Endothelial cell of umbilical vein (primary cell): ENCODE measurements at regions not wholly inside any gene's neighbourhood (a gene's known extent, or its start where the extent isn't known, plus 50 kb on each side); places are given as distances from the start of the nearest gene placed in this dataset.

Source experiments
- BruUV-seq: library from RNA; stranded (reverse); fragments of 400-500 nt; replicated peaks from 2 replicates; lab custom pipeline; 2021; lab: Mats Ljungman, UMichigan
- CTCF ChIA-PET: fragments of 300-600, 350-600 bp; sonication (Branson Sonifier 250); formaldehyde crosslinking; loops from one replicate; lab custom pipeline; 2021; ENCODE audit warnings: antibody characterized with exemption, inconsistent platforms; lab: Charles Lee
- POLR2A ChIA-PET: fragments of 300-600, 350-600 bp; sonication (Branson Sonifier 250); formaldehyde crosslinking; loops from one replicate; lab custom pipeline; 2021; ENCODE audit warnings: antibody characterized with exemption, inconsistent platforms; lab: Charles Lee
- DNase-seq: peaks from one replicate; pipeline ENCODE4 v3.0.0-alpha.2; 2011; ENCODE audit warnings: low read depth, low spot score
- FAIRE-seq: peaks from 2 replicates; lab custom pipeline; 2011; peaks lifted over from hg19 to GRCh38; lab: Jason Lieb, UNC
- H2AFZ ChIP-seq: 2 replicates; pipeline ENCODE4 v1.6.0; 2012; ENCODE audit warnings: low read depth, low read length, control low read depth, inconsistent platforms
- H3K27ac ChIP-seq: 2 replicates; pipeline ENCODE4 v1.5.1; 2011; ENCODE audit warnings: low read depth, mild to moderate bottlenecking, control low read depth, low read length, moderate library complexity; ENCODE audit not compliant: insufficient read depth
- H3K27me3 ChIP-seq, 2 experiments: 2 replicates each; pipeline versions ENCODE4 v1.6.0 to v1.6.1; 2011; ENCODE audit warnings: low read length in 2 of 2, mixed read lengths in 1 of 2; ENCODE audit not compliant: control insufficient read depth in 2 of 2, insufficient read depth in 2 of 2
- H3K36me3 ChIP-seq, 2 experiments: 2 replicates in 1 of 2; 3 replicates in 1 of 2; pipeline ENCODE4 v1.5.1; 2011; ENCODE audit warnings: low read length in 2 of 2, mild to moderate bottlenecking in 1 of 2, moderate library complexity in 1 of 2; ENCODE audit not compliant: control insufficient read depth in 2 of 2, insufficient read depth in 2 of 2; ENCODE audit errors: extremely low read depth in 1 of 2
- H3K4me1 ChIP-seq: 3 replicates; pipeline ENCODE4 v1.5.1; 2011; ENCODE audit warnings: mild to moderate bottlenecking, low read length; ENCODE audit not compliant: control insufficient read depth, insufficient read depth; ENCODE audit errors: extremely low read depth
- H3K4me2 ChIP-seq: 2 replicates; pipeline ENCODE4 v1.6.1; 2011; ENCODE audit warnings: low read length, control low read depth, mixed read lengths; ENCODE audit not compliant: insufficient read depth
- H3K4me3 ChIP-seq, 3 experiments: fragments of 200-600 bp in 1 of 3; sonication (generic), shearing (Covaris generic) in 1 of 3; replicated peaks in 1 of 3; 2 replicates each; pipeline ENCODE4 v1.5.1; 2011 to 2016; ENCODE audit warnings: control low read depth in 3 of 3, low read length in 3 of 3, mild to moderate bottlenecking in 2 of 3, inconsistent platforms in 1 of 3, low read depth in 1 of 3, moderate library complexity in 1 of 3; ENCODE audit not compliant: insufficient read depth in 1 of 3
- H3K79me2 ChIP-seq: 2 replicates; pipeline ENCODE4 v1.6.0; 2012; ENCODE audit warnings: low read length, inconsistent platforms; ENCODE audit not compliant: control insufficient read depth, insufficient read depth
- H3K9ac ChIP-seq: replicated peaks from 2 replicates; pipeline ENCODE3; 2011; ENCODE audit warnings: low read length, control low read depth; ENCODE audit not compliant: insufficient read depth; ENCODE audit errors: extremely low read depth
- H3K9me1 ChIP-seq: replicated peaks from 3 replicates; pipeline ENCODE4 v1.6.0; 2011; ENCODE audit warnings: mild to moderate bottlenecking, low read length; ENCODE audit not compliant: control insufficient read depth, insufficient read depth; ENCODE audit errors: extremely low read depth
- H3K9me3 ChIP-seq: replicated peaks from 2 replicates; pipeline ENCODE4 v1.5.1; 2012; ENCODE audit warnings: low read length, inconsistent platforms; ENCODE audit not compliant: control insufficient read depth, insufficient read depth
- H4K20me1 ChIP-seq: replicated peaks from 2 replicates; pipeline ENCODE3; 2011; ENCODE audit warnings: mild to moderate bottlenecking, low read length; ENCODE audit not compliant: control insufficient read depth, insufficient read depth; ENCODE audit errors: extremely low read depth
- CTCF ChIP-seq, 2 donors: IDR thresholded peaks; 1 replicate in 1 of 2; 2 replicates in 1 of 2; pipeline ENCODE4 v1.5.1; 2011; ENCODE audit warnings: low read length in 2 of 2, mild to moderate bottlenecking in 2 of 2, moderate library complexity in 2 of 2, control low read depth in 1 of 2, inconsistent platforms in 1 of 2, low read depth in 1 of 2; ENCODE audit not compliant: insufficient read depth in 1 of 2; ENCODE audit errors: extremely low read depth in 1 of 2
- EZH2 ChIP-seq: IDR thresholded peaks from 2 replicates; pipeline ENCODE4 v1.6.1; 2012; ENCODE audit warnings: borderline replicate concordance, low read depth, mild to moderate bottlenecking, moderate library complexity, low read length, inconsistent platforms; ENCODE audit not compliant: severe bottlenecking
- MYC ChIP-seq: IDR thresholded peaks from one replicate; pipeline ENCODE4 v1.6.1; 2011; ENCODE audit warnings: mild to moderate bottlenecking, low read depth, low read length
- dilution Hi-C: fragments of 300-500 bp; cut with MboI; formaldehyde crosslinking; loops from one replicate; pipeline ENCODE4 v1.15.0; 2019; ENCODE audit warnings: low sequenced_read_pairs; ENCODE audit not compliant: extremely low pct_ligation_motif_present
- intact Hi-C: fragments of 100-400 bp; cut with micrococcal nuclease; formaldehyde crosslinking; loops from one replicate; pipeline ENCODE4 v1.10.0; 2022

- Histone ChIP-seq H3K4me2 (no peak overlapping the region), H3K27me3 (peaks cover 0 to 7% of the 10 kb centered on the region in 2 experiments), H3K79me2 (no peaks in the 10 kb centered on the region), H3K9ac (no peak overlapping the region), H3K27ac (no peak overlapping the region), H4K20me1 (no peaks in the 10 kb centered on the region), H3K9me3 (no peaks in the 10 kb centered on the region), H3K36me3 (no peaks in the 10 kb centered on the region), H3K4me1 (peaks cover 6% of the 10 kb centered on the region), H3K9me1 (no peaks in the 10 kb centered on the region), H3K4me3 (no peak overlapping the region), H2AFZ (no peak overlapping the region)
- intact Hi-C loops = no loop called here
- TF ChIP-seq CTCF (IDR thresholded peaks at IDR 0.05; ENCODE audit: extremely low read depth in 1 of 2, insufficient read depth in 1 of 2, low read depth in 1 of 2, low read length in 2 of 2) (peak; percentile 58 to 84), EZH2 (no peak), MYC (no peak)
- POLR2A ChIA-PET = interaction anchor here (1.3 to 3.1 kb wide), 2 partner anchors 22 to 29 kb away, joined by 3 to 8 read pairs; no protein-coding TSS in a partner anchor
- DNase-seq (peak; percentile 64), FAIRE-seq (peak; percentile 67)
- no TSS peak for BruUV-seq
- CTCF ChIA-PET = interaction anchor here (0.5 to 1.9 kb wide), 10 partner anchors 10 to 332 kb away, joined by 3 to 19 read pairs (median 4); partner anchors contain the start of genes DHX8, IFI35 and RND2
- dilution Hi-C loops = no loop called here
Measured at GRCh38 chr17:43338886-43339516, 59.8 kb upstream of the ARL4D start.
